T-helper 1 cell treated with Interleukin-12 subunit alpha and Interleukin-12 subunit beta and Interleukin-4 antibody, amounts not matched to agents 30 ng/mL and 1 ng/mL, for 36 hours (primary cell): ENCODE measurements at regions not wholly inside any gene's neighbourhood (a gene's known extent, or its start where the extent isn't known, plus 50 kb on each side); places are given as distances from the start of the nearest gene placed in this dataset.

Source experiments
- intact Hi-C: fragments of 100-400 bp; cut with micrococcal nuclease; formaldehyde crosslinking; loops from one replicate; pipeline ENCODE4 v1.15.1; 2024

GRCh38 chr7:45511721-45512597 is 62.2 kb upstream of the ADCY1 start:
- intact Hi-C loops = no loop called here

- intact Hi-C loops = no loop called here
Observed at GRCh38 chr7:45514944-45515343, 59.2 kb upstream of the ADCY1 start.

GRCh38 chr7:45515346-45515745 is 58.8 kb upstream of the ADCY1 start:
- intact Hi-C loops = no loop called here
